Hepatic stellate cell (primary cell): ENCODE measurements at regions not wholly inside any gene's neighbourhood (a gene's known extent, or its start where the extent isn't known, plus 50 kb on each side); places are given as distances from the start of the nearest gene placed in this dataset.

Source experiments
- DNase-seq: peaks from one replicate; pipeline ENCODE4 v3.0.0; 2011; ENCODE audit warnings: low spot score

DNA sequence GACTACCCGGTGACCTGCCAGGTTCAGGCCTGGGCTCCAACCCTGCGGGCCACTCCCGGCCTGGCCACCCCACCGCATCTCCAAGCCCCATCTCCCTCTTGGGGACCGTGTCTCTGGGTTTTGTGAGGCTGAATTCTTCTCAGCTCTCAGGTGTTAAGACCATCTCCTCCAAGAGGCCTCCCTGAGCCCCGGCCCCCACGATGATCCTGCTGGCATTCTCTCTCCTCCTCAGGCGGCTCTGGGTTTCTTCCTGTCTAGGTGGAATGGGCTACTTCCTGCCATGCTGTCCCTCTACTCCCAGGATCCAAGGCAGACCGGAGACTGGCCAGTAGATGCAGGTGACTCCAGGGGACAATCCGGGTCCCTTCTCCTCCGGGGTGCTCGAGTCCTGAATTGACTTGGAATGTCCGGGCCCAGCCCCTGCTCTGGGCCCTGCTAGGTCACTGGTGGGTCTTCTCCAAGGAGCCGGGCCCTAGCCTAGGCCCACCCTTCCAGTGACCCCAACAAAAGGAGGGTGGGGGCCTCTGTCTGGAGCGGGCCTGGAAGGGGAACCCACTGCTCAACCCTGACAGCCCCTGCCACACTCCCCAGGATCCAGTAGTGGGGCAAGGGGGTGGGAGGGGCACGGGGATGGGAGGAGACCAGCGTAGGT, 219.8 kb downstream of the C9orf50 start:
- DNase-seq = no peak

DNA sequence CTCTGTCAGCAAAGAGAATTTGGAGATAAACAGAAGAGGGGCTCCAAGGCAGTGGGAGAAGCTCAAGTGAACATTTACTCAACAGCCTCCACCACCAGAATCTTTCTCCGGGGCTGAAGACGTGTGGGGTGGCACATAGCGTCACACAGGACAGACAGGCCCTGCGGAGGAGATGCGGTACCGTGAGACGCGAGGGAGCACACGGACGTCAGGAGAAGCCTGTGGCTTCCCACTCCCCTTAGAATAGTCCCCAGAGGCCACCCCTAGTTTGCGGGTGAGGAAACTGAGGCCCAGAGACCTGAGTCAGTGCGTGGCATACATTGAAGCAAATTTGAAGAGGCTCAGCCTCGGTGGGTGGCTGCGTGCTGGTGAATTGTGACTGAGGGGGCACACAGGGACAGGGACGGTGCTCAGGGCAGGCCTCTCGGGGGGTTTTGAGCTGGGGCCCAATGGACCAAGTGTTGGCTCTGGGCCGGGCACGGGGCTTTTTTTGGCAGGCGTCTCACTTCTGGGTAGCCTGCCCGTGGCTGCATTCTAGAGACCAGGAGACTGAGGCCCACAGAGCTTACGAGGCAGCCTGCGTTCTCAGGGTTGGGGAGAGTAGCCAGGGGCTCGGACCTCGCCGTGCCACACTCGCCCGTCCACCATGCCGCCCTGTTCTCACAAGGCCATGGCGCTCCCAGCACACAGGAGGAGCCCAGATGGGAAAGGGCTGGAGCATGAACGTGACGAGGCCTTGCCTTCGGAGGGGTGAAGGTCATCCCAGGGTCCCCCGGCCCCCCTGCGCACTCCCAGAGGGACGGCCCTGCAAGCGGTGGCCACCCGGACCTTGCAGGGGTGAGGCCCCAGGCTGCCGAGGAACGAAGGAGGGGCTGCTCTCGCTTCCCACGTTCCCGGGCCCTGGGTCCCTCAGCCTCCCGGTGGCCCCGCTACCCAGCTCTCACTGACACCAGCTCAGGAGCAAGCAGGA, 220.6 kb downstream of the C9orf50 start:
- no peak for DNase-seq

DNA sequence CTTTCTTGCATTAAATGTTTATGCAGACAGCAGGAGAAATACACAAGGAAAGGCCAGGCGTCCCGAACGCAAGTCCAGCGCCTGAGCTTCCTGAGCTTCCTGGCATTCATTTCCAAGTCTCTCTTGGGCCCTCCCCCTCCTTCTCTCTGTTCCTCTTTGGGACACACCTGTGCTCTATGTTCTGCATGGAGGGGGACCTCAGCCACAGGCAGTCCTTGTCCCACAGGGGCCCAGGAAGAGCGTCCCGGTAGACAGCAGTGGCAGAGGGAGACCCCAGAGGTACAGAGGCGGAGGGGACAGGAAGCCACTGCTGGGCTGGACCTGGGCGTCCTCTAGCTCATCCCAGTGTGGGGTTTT, 221.3 kb downstream of the C9orf50 start:
- DNase-seq = no peak

DNA sequence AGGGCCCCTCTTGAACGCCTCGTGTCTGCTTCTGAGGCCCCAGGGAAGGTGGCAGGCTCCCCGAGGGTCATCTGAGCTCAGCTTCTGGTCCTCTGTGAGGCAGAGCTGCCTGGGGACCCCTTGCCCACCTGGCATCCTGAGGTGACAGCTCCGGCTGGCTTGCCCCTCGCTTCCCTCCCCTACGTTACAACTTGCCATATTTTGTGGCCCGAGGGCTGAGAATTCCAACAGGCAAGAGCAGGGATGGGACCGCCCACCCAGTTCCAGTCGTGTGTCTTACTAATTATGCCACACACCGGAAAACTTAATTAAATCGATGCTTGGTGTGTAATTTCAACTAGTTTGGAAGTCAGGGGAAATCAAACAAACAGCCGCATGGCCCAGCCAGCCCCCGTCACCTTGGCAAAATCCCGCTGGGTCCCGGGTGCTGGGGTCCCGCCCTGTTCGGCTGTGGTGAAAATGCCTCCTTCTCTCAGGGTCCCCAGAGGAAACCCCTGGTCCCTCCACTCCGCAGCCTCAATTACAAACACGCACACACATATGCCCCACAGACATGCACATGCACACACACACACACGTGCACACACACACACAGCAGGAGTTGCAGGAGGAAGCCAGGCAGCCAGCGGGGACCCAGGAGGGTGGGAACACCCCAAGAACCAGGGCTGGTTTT, 221.0 kb upstream of the IER5L start:
- DNase-seq = no peak

DNA sequence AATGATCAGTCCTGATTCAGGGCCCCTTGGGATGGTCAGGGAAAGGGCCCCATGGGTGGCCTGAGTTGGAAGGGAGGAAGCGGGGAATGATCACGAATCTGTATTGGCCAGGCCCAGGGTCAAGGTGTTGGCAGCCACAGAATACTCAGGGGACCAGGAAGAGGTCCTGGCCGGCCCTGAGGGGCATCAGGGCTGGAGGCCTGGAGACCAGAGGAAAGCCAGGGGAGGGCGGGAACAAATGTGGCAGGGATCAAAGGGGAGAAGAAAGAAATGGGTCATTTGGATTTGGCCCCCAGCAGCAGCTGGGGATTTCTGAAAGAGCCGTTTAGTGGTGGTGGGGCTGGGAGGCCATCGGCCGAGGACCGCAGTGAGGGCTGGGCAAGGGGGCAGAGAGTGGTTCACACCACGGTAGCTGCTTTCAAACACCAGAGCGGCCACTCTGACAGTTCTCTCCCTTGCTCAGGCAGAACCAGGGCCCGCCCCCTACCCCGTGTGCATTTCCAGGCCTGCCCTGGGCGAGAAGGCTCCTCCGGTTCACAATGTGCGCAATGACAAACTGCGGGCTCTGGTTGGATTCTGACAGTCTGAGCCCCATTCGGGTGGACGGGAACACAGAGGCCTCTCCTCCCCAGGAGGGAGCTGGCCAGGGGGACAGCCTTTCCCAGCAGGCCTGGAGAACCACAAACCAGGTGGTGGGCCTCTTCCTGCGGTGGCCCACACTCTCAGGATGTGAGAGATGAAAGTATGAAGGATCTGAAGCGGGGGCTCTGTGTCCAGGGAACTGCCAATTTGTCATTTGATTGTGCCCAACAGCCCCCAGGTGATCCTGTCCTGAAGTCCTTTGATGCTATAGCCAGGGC, 220.3 kb upstream of the IER5L start:
- no peak for DNase-seq

DNA sequence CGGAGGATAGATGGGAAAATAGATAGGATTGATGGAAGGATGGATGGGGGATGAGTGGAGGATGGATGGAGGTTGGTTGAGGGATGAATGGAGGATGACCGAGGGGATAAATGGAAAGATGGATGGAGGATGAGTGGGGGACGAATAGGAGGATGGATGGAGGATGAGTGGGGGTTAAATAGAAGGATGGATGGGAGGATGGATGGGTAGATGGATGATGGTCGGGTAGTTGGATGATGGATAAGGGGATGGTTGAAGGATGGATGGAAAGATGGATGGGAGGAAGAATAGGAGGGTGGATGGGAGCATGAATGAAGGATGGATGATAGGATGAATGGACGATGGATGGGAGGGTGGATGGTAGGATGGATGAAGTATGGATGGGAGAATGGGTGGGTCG, 219.3 kb upstream of the IER5L start:
- DNase-seq = no peak

DNA sequence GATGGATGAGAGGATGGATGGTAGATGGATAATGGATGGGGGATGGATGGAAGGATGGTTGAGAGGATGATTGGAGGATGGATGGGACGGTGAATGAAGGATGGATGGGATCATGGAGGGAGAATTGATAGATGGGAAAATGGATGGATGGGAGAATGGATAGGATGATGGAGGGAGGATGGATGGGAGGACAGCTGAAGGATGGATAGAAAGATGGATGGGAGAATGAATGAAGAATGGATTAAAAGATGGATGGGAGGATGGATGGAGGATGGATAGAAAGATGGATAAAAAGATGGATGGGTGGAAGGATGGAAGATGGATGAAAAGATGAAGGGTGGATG, 218.3 kb upstream of the IER5L start:
- DNase-seq = no peak

DNA sequence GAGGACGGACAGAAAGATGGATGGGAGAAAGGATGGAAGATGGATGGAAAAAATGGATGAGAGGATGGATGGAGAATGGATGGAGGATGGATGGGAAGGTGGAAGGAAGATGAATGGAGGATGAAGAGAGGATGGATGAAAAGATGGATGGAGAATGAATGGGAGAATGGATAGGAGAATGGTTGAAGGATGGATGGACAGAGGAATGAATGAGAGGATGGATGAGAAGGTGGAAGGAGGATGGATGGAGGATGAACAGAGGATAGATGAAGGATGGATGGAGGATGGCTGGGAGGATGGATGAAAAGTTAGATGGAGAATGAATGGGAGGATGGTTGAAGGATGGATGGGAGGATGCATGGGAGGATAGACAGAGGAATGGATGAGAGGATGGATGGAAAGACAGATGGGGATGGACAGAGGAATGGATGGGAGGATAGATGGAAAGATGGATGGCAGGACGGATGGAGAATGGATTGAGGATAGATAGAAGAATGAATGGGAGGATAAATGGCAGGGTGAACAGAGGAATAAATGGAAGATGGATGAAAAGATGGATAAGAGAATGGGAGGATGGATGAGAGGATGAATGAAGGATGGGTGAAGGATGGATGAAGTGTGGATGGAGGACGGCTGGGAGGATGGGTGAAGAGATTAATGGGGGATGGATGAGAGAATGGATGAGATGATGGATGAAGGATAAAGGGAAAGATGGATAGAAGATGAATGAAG, 217.7 kb upstream of the IER5L start:
- no peak for DNase-seq

DNA sequence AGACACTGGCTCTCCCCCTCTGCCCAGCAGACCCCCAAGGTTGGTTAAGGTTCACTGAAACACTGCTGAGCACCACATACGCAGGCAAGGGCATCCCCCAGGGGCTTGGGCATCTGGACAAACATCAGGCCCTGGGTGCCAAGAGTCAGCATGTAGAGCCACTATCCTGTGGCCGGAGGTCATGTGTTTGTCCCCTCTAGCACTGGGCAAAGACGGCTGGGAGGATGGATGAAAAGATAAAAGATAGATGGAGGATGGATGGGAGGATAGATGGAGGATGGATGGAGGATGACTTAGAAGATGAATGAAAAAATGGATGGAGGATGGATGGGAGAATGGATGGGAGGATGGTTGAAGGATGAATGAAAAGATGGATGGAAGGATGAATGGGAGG, 216.8 kb upstream of the IER5L start:
- DNase-seq = no peak

DNA sequence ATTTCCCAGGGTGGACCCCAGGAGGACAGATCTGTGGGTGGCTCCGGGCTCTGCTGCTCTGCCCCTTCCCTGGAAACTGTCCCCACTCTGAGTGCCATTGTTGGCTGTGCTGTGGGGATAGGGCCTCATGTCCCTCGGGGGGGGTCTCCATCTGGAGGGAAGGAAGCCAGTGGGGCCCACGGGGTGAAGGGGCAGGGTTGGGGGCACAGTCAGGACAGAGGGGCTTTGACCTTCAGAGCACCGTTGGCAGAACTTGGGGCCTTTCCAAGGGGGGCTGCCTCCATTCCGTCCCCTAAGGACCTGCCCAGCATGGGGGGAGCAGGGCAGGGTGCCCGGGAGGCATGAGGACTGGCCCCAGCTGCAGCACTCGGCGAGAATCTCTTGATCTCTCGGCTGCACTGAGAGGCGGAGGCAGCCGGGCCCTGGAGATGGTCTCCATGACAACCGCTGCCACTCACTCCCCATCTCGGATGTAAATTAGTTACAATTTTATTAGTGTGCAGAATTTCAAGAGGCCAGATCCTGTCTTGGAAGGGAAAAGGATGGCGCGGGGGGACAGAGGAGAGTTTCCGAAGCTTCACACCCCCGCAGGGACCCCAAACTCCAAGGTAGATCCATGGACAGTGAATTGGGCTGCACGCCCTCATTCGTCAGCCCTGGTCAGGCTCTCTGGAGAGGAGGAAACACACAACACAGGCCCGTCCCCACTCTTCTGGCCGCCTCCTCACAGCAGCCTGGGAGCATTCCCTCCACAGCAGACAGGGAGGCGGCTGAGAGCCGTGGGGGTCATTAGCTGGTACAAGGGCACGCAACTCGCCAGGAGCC, 216.2 kb upstream of the IER5L start:
- no peak for DNase-seq

DNA sequence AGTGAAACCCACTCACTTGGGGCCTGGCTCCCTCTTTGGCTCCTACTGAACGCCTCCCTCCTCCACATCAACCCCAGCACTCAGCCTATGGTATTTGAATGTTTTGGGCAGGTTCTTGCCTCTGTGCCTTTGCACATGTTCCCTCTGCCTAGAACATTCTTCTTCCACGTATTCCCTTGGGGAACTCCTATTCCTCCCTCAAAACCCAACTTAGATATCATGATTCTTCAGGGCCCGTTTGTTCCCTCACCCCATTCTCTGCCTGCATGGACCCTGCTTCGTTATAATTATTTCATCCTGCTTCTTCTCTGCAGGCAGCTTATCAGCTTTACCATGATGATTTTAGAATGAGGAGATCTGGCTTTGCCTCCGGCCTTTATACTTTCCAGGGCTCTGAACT, 215.0 kb upstream of the IER5L start:
- DNase-seq = no peak

DNA sequence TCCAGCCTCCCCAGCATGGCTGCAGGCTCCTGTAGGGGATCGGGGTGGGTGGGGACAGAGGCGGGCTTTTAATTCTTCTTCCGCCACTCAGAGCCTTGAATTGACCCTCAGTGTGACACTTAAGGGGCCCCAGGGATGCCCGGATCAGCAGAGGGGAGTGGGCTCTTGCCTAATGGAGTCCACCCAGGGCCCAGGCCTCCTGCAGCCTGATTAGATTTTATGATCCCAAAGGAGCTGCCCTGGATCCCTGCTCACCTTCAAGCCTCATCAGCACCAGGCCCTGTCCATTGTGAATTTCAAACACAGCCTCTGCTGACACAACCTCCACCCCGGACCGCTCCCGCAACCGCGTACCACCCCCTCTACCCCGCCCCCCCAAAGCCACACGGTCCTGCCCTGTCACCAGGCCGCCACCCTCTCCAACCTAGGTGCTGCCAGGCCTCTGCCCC, 214.1 kb upstream of the IER5L start:
- no peak for DNase-seq

DNA sequence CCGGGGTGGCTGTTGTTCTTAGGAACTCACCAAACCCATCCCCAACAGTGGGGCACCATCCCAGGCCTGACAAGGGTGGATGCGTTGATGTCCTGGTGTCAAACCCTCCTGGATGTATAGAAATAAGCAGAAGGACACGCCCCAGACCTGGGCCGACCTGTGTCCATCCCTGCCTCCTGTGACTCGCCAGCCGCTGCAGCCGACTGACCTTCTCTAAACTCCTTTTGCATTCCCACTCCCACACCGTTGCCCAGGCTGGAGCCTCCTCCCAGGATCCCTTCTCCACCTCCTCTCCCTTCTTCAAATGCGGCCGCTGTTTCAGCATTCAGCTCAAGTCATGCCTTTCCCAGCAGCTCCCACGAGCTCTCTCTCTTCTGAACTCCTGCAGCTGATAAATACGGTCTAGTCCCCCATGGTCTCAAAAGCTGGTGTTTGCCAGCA, 213.2 kb upstream of the IER5L start:
- DNase-seq = no peak

DNA sequence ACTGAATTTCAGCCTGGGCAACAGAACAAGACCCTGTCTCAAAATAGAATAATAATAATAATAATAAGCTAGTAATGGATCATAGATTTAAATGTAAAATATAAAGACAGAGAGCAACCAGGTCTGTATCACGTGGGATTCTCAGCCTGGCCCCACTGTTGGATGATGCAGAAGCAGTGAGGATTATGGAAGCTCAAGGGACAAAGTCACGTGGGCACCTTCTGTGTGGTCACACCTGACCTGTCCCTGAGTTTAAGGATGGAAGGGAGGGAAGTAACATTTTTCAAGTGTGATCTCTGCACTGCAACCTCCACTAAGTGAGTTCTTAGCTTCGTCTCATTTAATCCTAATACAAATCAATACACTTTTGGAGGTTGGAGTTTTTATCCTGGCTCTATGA, 212.5 kb upstream of the IER5L start:
- no peak for DNase-seq

DNA sequence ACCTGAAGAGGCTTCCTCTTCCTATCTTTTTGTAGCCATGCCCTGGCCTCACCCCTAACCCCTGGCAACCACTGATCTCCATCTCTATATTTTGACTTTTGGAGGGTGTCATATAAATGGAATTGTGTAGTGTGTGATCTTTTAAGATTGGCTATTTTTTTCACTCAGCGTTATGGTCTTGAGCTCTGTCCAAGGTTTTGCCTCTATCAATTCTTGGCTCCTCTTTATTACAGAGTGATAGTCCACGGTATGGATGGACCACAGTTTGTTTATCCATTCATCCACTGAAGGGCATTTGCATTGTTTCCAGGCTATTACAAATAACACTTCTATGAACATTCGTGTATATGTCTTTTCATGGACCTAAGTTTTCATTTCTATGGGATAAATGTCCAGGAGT, 209.8 kb upstream of the IER5L start:
- no peak for DNase-seq

DNA sequence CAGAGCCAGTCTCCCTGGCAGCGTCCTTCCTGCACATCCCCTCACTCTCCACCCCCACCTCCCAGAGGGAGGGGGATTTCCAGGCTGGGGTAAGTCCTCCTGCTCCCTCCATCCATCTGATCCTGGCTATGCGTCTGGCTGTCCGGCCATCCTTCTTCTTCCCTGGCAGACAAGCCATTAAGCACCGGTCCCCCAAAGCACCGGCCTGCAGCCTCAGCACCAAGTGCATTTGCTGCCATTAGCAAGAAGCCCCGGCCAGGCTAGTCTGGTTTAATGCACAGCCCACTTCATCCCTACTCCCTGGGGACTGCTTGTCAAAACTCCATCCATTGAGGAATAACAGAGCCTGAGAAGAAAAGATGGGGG, 208.7 kb upstream of the IER5L start:
- no peak for DNase-seq

DNA sequence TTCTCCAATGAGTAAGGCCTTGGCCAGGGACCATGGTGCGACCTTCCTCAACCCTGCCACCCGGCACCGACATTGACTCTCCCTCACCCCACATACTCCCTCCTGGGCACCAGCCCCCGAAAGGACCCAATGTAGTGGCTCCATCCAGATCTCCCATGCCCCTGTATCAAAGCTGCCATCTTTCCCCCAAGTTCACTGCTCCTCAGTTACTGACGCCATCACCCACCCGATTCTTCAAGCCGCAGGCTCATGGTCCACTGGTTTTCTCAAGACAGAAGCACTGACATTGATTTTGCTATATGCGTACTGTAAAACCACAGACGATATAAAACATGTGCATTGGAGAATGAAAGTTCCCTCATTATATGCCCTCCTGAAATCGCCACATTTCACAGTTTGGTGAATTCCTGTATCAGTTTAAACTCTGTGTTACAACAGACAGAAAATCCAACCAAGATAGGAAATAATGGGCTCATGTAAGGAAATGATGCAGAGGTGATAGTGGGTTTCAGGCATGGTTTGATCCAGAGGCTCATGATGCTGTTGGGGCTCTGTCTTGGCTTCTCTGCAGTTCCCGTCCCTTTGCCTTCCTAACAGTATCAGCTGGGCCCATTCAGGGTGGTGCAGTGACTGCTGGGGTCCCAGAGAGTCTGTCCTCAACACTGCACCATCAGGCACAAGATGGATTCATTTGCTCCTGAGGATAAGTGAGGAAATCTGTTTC, 207.3 kb upstream of the IER5L start:
- no peak for DNase-seq

DNA sequence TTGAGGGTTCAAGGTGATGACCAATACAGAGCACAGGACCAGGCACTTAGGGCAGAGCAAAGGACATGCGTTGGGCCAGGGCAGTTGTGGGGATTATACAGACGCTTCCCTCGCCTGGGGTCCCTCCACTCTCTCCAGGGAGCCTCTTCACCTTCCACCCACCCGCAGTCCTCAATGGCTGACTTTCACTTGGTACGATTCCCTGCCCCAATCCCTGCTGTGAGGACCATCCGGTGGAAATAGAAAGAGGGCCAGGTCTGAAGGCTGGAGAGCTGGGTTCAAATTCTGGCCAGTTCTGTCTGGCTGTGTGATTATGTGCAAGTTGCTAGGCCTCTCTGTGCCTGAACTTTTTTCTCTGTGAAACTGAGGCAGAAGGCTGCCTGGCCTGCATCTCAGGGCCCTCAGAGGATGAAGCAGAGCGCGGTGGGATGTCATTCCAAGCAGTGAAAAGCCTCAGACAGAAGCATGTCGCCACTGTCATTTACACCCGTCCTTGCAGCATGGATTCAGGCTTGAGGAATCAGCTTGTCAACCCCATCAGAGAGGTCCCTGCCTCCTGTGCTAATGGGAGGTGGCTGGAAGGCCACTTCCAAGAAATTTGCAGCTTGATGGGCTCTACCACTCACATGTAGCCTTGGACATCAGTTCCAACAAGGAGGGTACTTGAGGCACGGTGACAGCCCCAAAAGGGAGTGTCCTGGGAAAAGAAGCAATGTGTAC, 206.6 kb upstream of the IER5L start:
- no peak for DNase-seq
